GM23338 (cell line): ENCODE measurements at regions not wholly inside any gene's neighbourhood (a gene's known extent, or its start where the extent isn't known, plus 50 kb on each side); places are given as distances from the start of the nearest gene placed in this dataset.
A peak's percentile ranks its signal among the peaks of the same experiment; 100 is the strongest.

Experiments used
- ATAC-seq: fragments of 200-7000 bp; cut with Tn5 transposase; 3 replicates; pipeline ENCODE4 v1.9.1; 2020
- DNase-seq: peaks from one replicate; pipeline ENCODE4 v3.0.0-alpha.2; 2015; ENCODE audit warnings: low spot score
- H2AFZ ChIP-seq: fragments of 200-600 bp; sonication (generic); 2 replicates; pipeline ENCODE4 v1.8.0; 2016; ENCODE audit warnings: antibody characterized with exemption, mild to moderate bottlenecking, moderate library complexity
- H3F3A ChIP-seq: fragments of 200-600 bp; sonication (generic); replicated peaks from 2 replicates; pipeline ENCODE4 v1.8.0; 2017; ENCODE audit warnings: antibody characterized with exemption, mixed run types, low read depth
- H3K27ac ChIP-seq: fragments of 200-600 bp; sonication (generic); 2 replicates; pipeline ENCODE4 v1.6.1; 2016; ENCODE audit warnings: low read depth
- H3K27me3 ChIP-seq: fragments of 200-600 bp; sonication (generic); 2 replicates; pipeline ENCODE4 v1.8.0; 2016; ENCODE audit warnings: mild to moderate bottlenecking, mixed run types, moderate library complexity; ENCODE audit not compliant: insufficient read depth
- H3K36me3 ChIP-seq: fragments of 200-600 bp; sonication (generic); 2 replicates; pipeline ENCODE4 v1.8.0; 2016; ENCODE audit warnings: mild to moderate bottlenecking; ENCODE audit not compliant: insufficient read depth
- H3K4me1 ChIP-seq: fragments of 200-600 bp; sonication (generic); 2 replicates; pipeline ENCODE4 v1.8.0; 2016; ENCODE audit warnings: mild to moderate bottlenecking, moderate library complexity; ENCODE audit not compliant: insufficient read depth
- H3K4me2 ChIP-seq: fragments of 200-600 bp; sonication (generic); 2 replicates; pipeline ENCODE4 v1.7.1; 2017; ENCODE audit warnings: mixed run types
- H3K4me3 ChIP-seq: fragments of 200-600 bp; sonication (generic); 2 replicates; pipeline ENCODE4 v1.6.1; 2016; ENCODE audit warnings: mixed run types
- H3K79me2 ChIP-seq: fragments of 200-600 bp; sonication (generic); replicated peaks from 2 replicates; pipeline ENCODE4 v1.8.0; 2017; ENCODE audit warnings: mild to moderate bottlenecking; ENCODE audit not compliant: insufficient read depth
- H3K9me2 ChIP-seq: fragments of 200-600 bp; sonication (generic); 2 replicates; pipeline ENCODE4 v1.8.0; 2017; ENCODE audit not compliant: insufficient read depth
- H4K20me1 ChIP-seq: fragments of 200-600 bp; sonication (generic); replicated peaks from 2 replicates; pipeline ENCODE4 v1.8.0; 2017; ENCODE audit warnings: mild to moderate bottlenecking; ENCODE audit not compliant: insufficient read depth
- H3K27ac Mint-ChIP-seq: 2 replicates; pipeline ENCODE4 v1.8.0; 2020; ENCODE audit warnings: inconsistent platforms, mild to moderate bottlenecking, moderate library complexity, mixed read lengths
- H3K27me3 Mint-ChIP-seq: 3 replicates; pipeline ENCODE4 v1.8.0; 2022; ENCODE audit warnings: low read depth, mild to moderate bottlenecking, moderate library complexity, mixed read lengths, inconsistent platforms; ENCODE audit not compliant: insufficient read depth, poor library complexity
- H3K36me3 Mint-ChIP-seq: 3 replicates; pipeline ENCODE4 v1.8.0; 2021; ENCODE audit warnings: low read depth, mild to moderate bottlenecking, inconsistent platforms, moderate library complexity, mixed read lengths
- H3K4me1 Mint-ChIP-seq: 3 replicates; pipeline ENCODE4 v1.8.0; 2020; ENCODE audit warnings: mild to moderate bottlenecking, inconsistent platforms, mixed read lengths
- H3K4me3 Mint-ChIP-seq: 3 replicates; pipeline ENCODE4 v1.8.0; 2021; ENCODE audit warnings: moderate library complexity, mild to moderate bottlenecking, inconsistent platforms, mixed read lengths
- H3K9me3 Mint-ChIP-seq: 3 replicates; pipeline ENCODE4 v1.8.0; 2020; ENCODE audit warnings: moderate library complexity, mild to moderate bottlenecking, inconsistent platforms, mixed read lengths
- CREB1 ChIP-seq: fragments of 250-450 bp; sonication (Bioruptor Pico); IDR thresholded peaks from 2 replicates; pipeline ENCODE4 v1.5.0; 2020; ENCODE audit warnings: low read depth, mild to moderate bottlenecking, moderate library complexity
- CTCF ChIP-seq, 2 experiments: fragments of 200-600 bp in 1 of 2; sonication (generic) in 1 of 2; conservative IDR thresholded peaks; 2 replicates each; pipeline versions ENCODE4 v1.5.1 to v1.6.1; 2016 to 2017; ENCODE audit warnings: antibody characterized with exemption in 2 of 2, low read depth in 2 of 2, mild to moderate bottlenecking in 2 of 2, moderate library complexity in 1 of 2
- JUNB ChIP-seq: IDR thresholded peaks from one replicate; pipeline ENCODE4 v1.6.1; 2016; ENCODE audit warnings: antibody characterized with exemption; ENCODE audit not compliant: unreplicated experiment
- NANOG ChIP-seq: IDR thresholded peaks from 2 replicates; pipeline ENCODE4 v1.6.1; 2016; ENCODE audit warnings: antibody characterized with exemption, borderline replicate concordance
- REST ChIP-seq: IDR thresholded peaks from one replicate; pipeline ENCODE4 v1.6.1; 2018; ENCODE audit warnings: antibody characterized with exemption; ENCODE audit not compliant: unreplicated experiment
- ZNF114 ChIP-seq: fragments of 250-450 bp; sonication (Bioruptor Pico); IDR thresholded peaks from 2 replicates; pipeline ENCODE4 v1.5.0; 2020; ENCODE audit warnings: mild to moderate bottlenecking, moderate library complexity
- ZNF331 ChIP-seq: fragments of 250-450 bp; sonication (Bioruptor Pico); IDR thresholded peaks from 2 replicates; pipeline ENCODE4 v1.5.0; 2020; ENCODE audit warnings: low read depth, mild to moderate bottlenecking, moderate library complexity

- Histone ChIP-seq H3K9me2 (peaks cover 9% of the 10 kb centered on the region; the same call in 1 of the 2 replicates), H2AFZ (no peak overlapping the region), H4K20me1 (no peaks in the 10 kb centered on the region), H3K4me3 (no peak overlapping the region), H3K4me1 (no peaks in the 10 kb centered on the region), H3F3A (no peaks in the 10 kb centered on the region), H3K27me3 (no peaks in the 10 kb centered on the region), H3K79me2 (no peaks in the 10 kb centered on the region), H3K36me3 (no peaks in the 10 kb centered on the region), H3K27ac (no peak overlapping the region), H3K4me2 (no peak overlapping the region)
- H3K27ac Mint-ChIP-seq, result no peak overlapping the region
- no peak for ATAC-seq
- no peak for DNase-seq
- H3K36me3 Mint-ChIP-seq, result no peaks in the 10 kb centered on the region
- H3K27me3 Mint-ChIP-seq, result no peaks in the 10 kb centered on the region
- TF ChIP-seq CTCF (conservative IDR thresholded peaks at IDR 0.05; ENCODE audit: low read depth in 2 of 2), result no peak
- no peak for TF ChIP-seq JUNB
- no peak for TF ChIP-seq REST
- peaks cover 2% of the 10 kb centered on the region; the same call in 2 of the 3 replicates for H3K4me1 Mint-ChIP-seq
- no peaks in the 10 kb centered on the region for H3K9me3 Mint-ChIP-seq
- H3K4me3 Mint-ChIP-seq, result no peak overlapping the region
Measured at GRCh38 chr2:59993726-59994125, 559.7 kb downstream of the BCL11A start.

GRCh38 chr2:59988341-59988740, 565.1 kb downstream of the BCL11A start:
- H3K4me2 ChIP-seq, result no peak overlapping the region
- H3K4me3 Mint-ChIP-seq, result no peak overlapping the region
- TF ChIP-seq CTCF (conservative IDR thresholded peaks at IDR 0.05; ENCODE audit: low read depth in 2 of 2), result no peak
- TF ChIP-seq NANOG, result no peak
- no peak for TF ChIP-seq ZNF114
- no peak for TF ChIP-seq CREB1 (CRISPR knock-in tag)
- TF ChIP-seq ZNF331, result no peak
- no peak overlapping the region for H3K27ac Mint-ChIP-seq
- ATAC-seq, result no peak
- no peak for DNase-seq
- no peaks in the 10 kb centered on the region for H3K27me3 ChIP-seq
- H4K20me1 ChIP-seq, result no peaks in the 10 kb centered on the region
- H3K9me2 ChIP-seq, result peaks cover 4% of the 10 kb centered on the region; the same call in 1 of the 2 replicates
- no peaks in the 10 kb centered on the region for H3K79me2 ChIP-seq
- H3K36me3 Mint-ChIP-seq, result no peaks in the 10 kb centered on the region
- no peaks in the 10 kb centered on the region for H3K27me3 Mint-ChIP-seq
- H2AFZ ChIP-seq, result peak overlapping the region; percentile 66; the same call in 1 of the 2 replicates
- no peak overlapping the region for H3K27ac ChIP-seq
- no peaks in the 10 kb centered on the region for H3F3A ChIP-seq
- H3K4me3 ChIP-seq, result no peak overlapping the region
- peaks cover 2% of the 10 kb centered on the region; the same call in 2 of the 3 replicates for H3K4me1 Mint-ChIP-seq
- no peaks in the 10 kb centered on the region for H3K36me3 ChIP-seq
- no peaks in the 10 kb centered on the region for H3K9me3 Mint-ChIP-seq
- H3K4me1 ChIP-seq, result no peaks in the 10 kb centered on the region
